BJ (cell line): ENCODE measurements at regions not wholly inside any gene's neighbourhood (a gene's known extent, or its start where the extent isn't known, plus 50 kb on each side); places are given as distances from the start of the nearest gene placed in this dataset.

Experiments
- CTCF ChIA-PET: fragments of 350-600 bp; formaldehyde crosslinking; extraction: SDS; loops from one replicate; lab custom pipeline; 2021; ENCODE audit warnings: antibody characterized with exemption, inconsistent platforms; lab: Yijun Ruan, JAX
- POLR2A ChIA-PET: fragments of 300-600 bp; sonication (Branson Sonifier 250); formaldehyde crosslinking; extraction: SDS; loops from one replicate; lab custom pipeline; 2021; ENCODE audit warnings: antibody characterized with exemption; lab: Charles Lee
- DNase-seq: peaks from one replicate; pipeline ENCODE4 v3.0.0-alpha.2; 2011; ENCODE audit warnings: low read depth
- H3K27me3 ChIP-seq: 2 replicates; pipeline ENCODE4 v1.6.0; 2011; ENCODE audit warnings: low read length; ENCODE audit not compliant: control insufficient read depth, insufficient read depth
- H3K36me3 ChIP-seq: 2 replicates; pipeline ENCODE4 v1.5.1; 2011; ENCODE audit warnings: low read length; ENCODE audit not compliant: control insufficient read depth, insufficient read depth
- H3K4me3 ChIP-seq: 2 replicates; pipeline ENCODE4 v1.5.1; 2011; ENCODE audit warnings: low read depth, mild to moderate bottlenecking, control low read depth, low read length
- TF ChIP-seq, protein P1 (sequence below): IDR thresholded peaks from 2 replicates; pipeline ENCODE4 v1.5.1; 2011; ENCODE audit warnings: low read depth, mild to moderate bottlenecking, control low read depth, inconsistent platforms, low read length, moderate library complexity; ENCODE audit not compliant: insufficient read depth

- Histone ChIP-seq H3K36me3 (no peaks in the 10 kb centered on the region), H3K4me3 (no peak overlapping the region), H3K27me3 (no peaks in the 10 kb centered on the region)
- CTCF ChIA-PET = interaction anchor here (0.7 kb wide), 1 partner anchor 212 kb away, joined by 3 read pairs; no protein-coding TSS in a partner anchor
- no peak for DNase-seq
- TF ChIP-seq, protein P1, sequence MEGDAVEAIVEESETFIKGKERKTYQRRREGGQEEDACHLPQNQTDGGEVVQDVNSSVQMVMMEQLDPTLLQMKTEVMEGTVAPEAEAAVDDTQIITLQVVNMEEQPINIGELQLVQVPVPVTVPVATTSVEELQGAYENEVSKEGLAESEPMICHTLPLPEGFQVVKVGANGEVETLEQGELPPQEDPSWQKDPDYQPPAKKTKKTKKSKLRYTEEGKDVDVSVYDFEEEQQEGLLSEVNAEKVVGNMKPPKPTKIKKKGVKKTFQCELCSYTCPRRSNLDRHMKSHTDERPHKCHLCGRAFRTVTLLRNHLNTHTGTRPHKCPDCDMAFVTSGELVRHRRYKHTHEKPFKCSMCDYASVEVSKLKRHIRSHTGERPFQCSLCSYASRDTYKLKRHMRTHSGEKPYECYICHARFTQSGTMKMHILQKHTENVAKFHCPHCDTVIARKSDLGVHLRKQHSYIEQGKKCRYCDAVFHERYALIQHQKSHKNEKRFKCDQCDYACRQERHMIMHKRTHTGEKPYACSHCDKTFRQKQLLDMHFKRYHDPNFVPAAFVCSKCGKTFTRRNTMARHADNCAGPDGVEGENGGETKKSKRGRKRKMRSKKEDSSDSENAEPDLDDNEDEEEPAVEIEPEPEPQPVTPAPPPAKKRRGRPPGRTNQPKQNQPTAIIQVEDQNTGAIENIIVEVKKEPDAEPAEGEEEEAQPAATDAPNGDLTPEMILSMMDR = no peak
- POLR2A ChIA-PET = no interaction called here
These were observed 103.5 kb upstream of the OR5AK2 start for GRCh38 chr11:56885177-56885576.

GRCh38 chr11:56883371-56883987 lies 105.2 kb upstream of the OR5AK2 start:
- no peak overlapping the region for H3K4me3 ChIP-seq
- POLR2A ChIA-PET = no interaction called here
- no peak for DNase-seq
- no peaks in the 10 kb centered on the region for H3K36me3 ChIP-seq
- TF ChIP-seq, protein P1 = no peak
- H3K27me3 ChIP-seq = no peaks in the 10 kb centered on the region
- CTCF ChIA-PET = no interaction called here

GRCh38 chr11:56876621-56877275 lies 112.0 kb upstream of the OR5AK2 start:
- DNase-seq = no peak
- TF ChIP-seq, protein P1 = no peak
- POLR2A ChIA-PET = no interaction called here
- no peaks in the 10 kb centered on the region for H3K27me3 ChIP-seq
- no peak overlapping the region for H3K4me3 ChIP-seq
- CTCF ChIA-PET = no interaction called here
- no peaks in the 10 kb centered on the region for H3K36me3 ChIP-seq

DNA sequence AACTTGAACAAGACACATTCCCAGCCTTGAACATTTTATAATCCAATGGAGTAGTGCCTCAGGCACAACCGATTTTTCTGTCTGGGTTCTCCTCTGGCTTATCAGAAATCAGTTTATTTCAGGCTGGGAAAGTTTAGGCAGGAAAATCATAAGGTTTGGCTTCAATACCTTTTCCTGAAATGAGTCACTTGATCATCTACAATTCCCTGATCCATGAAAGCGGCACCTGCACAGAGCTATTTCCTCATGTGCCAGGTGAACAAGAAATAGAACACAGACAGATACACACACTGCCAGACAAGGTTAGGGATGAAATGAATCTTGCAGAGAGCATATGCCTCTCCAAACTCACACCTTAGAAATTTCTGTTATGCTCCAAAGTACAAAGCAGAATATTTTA lies 106.7 kb upstream of the OR9G4 start:
- POLR2A ChIA-PET = no interaction called here
- TF ChIP-seq, protein P1 = no peak
- Histone ChIP-seq H3K27me3 (no peaks in the 10 kb centered on the region), H3K36me3 (no peaks in the 10 kb centered on the region), H3K4me3 (no peak overlapping the region)
- DNase-seq = no peak
- CTCF ChIA-PET = no interaction called here

- Histone ChIP-seq H3K4me3 (no peak overlapping the region), H3K27me3 (no peaks in the 10 kb centered on the region), H3K36me3 (no peaks in the 10 kb centered on the region)
- ChIA-PET CTCF (no interaction called here), POLR2A (no interaction called here)
- TF ChIP-seq, protein P1 = no peak
- no peak for DNase-seq
These were observed 103.6 kb upstream of the OR9G4 start for GRCh38 chr11:56852131-56852530.
